ENCODE measurements at regions not wholly inside any gene's neighbourhood (a gene's known extent, or its start where the extent isn't known, plus 50 kb on each side); places are given as distances from the start of the nearest gene placed in this dataset.

DNA sequence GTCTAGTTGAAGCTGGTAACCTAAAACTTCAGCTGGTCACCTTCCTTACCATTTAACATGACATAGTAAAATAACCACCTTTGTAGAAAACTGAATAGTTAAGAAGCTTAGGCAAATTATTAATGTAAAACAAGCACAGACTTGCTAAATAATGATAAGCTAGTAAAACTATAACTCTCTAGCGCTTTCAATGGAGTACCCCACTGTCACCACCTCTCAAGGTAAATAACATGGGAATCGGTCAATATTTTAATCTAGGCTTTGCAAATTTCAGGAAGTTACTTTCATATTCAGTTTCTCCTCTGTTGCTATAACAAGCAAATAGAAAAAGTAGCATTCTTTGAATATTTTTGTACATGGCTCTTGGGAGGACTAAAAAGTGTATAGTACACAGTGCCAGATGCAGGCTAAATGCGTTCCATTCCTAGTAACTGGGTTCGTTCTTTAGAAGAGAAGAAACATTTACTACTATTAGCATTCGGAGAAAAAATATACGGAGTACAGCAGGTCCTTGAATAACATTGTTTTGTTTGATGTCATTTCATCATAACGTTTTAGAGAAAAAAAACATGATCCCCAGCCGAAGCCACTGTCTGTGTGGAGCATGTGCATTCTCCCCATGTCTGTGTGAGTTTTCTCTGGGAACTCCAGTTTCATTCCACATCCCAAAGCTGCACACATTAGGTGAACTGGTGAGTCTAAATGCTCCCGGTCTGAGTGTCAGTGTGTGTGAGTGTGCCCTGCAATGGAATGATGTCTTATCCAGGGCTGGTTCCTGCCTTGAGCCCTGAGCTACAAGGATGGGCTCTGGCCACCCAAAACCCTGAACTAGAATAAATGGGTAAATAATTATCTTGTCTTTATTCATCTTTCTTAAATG, 52.5 kb downstream of the EPRS1 start:
- H3K4me2 ChIP-seq (ENCODE audit: insufficient read depth, low read length) = no peak overlapping the region
- H3K4me3 ChIP-seq (ENCODE audit: low read depth in 1 of 2, low read length in 2 of 2) = no peak overlapping the region
- H3K36me3 ChIP-seq (ENCODE audit: insufficient read depth, low read length) = peaks cover 62% of the 10 kb centered on the region
- TF ChIP-seq, protein P1, sequence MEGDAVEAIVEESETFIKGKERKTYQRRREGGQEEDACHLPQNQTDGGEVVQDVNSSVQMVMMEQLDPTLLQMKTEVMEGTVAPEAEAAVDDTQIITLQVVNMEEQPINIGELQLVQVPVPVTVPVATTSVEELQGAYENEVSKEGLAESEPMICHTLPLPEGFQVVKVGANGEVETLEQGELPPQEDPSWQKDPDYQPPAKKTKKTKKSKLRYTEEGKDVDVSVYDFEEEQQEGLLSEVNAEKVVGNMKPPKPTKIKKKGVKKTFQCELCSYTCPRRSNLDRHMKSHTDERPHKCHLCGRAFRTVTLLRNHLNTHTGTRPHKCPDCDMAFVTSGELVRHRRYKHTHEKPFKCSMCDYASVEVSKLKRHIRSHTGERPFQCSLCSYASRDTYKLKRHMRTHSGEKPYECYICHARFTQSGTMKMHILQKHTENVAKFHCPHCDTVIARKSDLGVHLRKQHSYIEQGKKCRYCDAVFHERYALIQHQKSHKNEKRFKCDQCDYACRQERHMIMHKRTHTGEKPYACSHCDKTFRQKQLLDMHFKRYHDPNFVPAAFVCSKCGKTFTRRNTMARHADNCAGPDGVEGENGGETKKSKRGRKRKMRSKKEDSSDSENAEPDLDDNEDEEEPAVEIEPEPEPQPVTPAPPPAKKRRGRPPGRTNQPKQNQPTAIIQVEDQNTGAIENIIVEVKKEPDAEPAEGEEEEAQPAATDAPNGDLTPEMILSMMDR (IDR thresholded peaks at IDR 0.05; ENCODE audit: borderline replicate concordance, extremely low read depth, low read length, poor library complexity, severe bottlenecking) = no peak
- TF ChIP-seq EZH2 (IDR thresholded peaks at IDR 0.05; ENCODE audit: borderline replicate concordance, low read depth, low read length, severe bottlenecking) = no peak
- no peaks in the 10 kb centered on the region for H4K20me1 ChIP-seq (ENCODE audit: insufficient read depth, low read length)
- no peaks in the 10 kb centered on the region for H3K79me2 ChIP-seq (ENCODE audit: insufficient read depth, low read length)
- H3K27ac ChIP-seq (ENCODE audit: low read length) = no peak overlapping the region
- H2AFZ ChIP-seq (ENCODE audit: low read depth, low read length) = no peak overlapping the region
- no peaks in the 10 kb centered on the region for H3K9me3 ChIP-seq (ENCODE audit: insufficient read depth, low read length, severe bottlenecking)
- no peaks in the 10 kb centered on the region for H3K27me3 ChIP-seq (ENCODE audit: insufficient read depth, low read length, poor library complexity)
- no peak for ATAC-seq (ENCODE audit: insufficient read depth, low read depth)
- H3K9ac ChIP-seq (ENCODE audit: low read depth, low read length) = no peak overlapping the region
- DNase-seq = no peak
- H3K4me1 ChIP-seq (ENCODE audit: insufficient read depth, low read length) = no peaks in the 10 kb centered on the region

DNA sequence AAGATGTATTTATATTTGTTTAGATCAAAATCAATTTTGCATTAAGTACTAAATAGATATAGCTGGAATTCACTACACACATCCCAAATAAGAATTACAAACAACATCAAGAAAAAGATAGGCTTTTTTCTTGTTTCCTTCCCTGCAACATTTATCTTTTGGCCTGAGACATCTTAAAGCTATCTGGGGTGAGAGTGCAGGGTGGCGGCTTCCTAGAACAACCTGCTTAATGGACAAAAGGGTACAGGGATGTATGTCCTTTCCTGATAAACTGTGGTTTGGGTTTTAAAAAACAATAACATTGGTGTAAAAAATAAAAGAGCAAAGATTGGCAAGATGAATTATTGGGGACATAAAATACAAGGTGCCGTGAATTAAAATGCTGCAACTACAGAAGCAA, 54.4 kb downstream of the EPRS1 start:
- no peak overlapping the region for H3K4me3 ChIP-seq (ENCODE audit: low read depth in 1 of 2, low read length in 2 of 2)
- ATAC-seq (ENCODE audit: insufficient read depth, low read depth) (no peak), DNase-seq (no peak)
- H3K79me2 ChIP-seq (ENCODE audit: insufficient read depth, low read length) = no peaks in the 10 kb centered on the region
- H3K4me1 ChIP-seq (ENCODE audit: insufficient read depth, low read length) = no peaks in the 10 kb centered on the region
- H3K9me3 ChIP-seq (ENCODE audit: insufficient read depth, low read length, severe bottlenecking) = no peaks in the 10 kb centered on the region
- no peak overlapping the region for H3K4me2 ChIP-seq (ENCODE audit: insufficient read depth, low read length)
- no peak overlapping the region for H2AFZ ChIP-seq (ENCODE audit: low read depth, low read length)
- H3K27ac ChIP-seq (ENCODE audit: low read length) = no peak overlapping the region
- peaks cover 63% of the 10 kb centered on the region for H3K36me3 ChIP-seq (ENCODE audit: insufficient read depth, low read length)
- TF ChIP-seq, protein P1 (IDR thresholded peaks at IDR 0.05; ENCODE audit: borderline replicate concordance, extremely low read depth, low read length, poor library complexity, severe bottlenecking) = no peak
- TF ChIP-seq EZH2 (IDR thresholded peaks at IDR 0.05; ENCODE audit: borderline replicate concordance, low read depth, low read length, severe bottlenecking) = no peak
- no peaks in the 10 kb centered on the region for H4K20me1 ChIP-seq (ENCODE audit: insufficient read depth, low read length)
- no peak overlapping the region for H3K9ac ChIP-seq (ENCODE audit: low read depth, low read length)
- no peaks in the 10 kb centered on the region for H3K27me3 ChIP-seq (ENCODE audit: insufficient read depth, low read length, poor library complexity)

DNA sequence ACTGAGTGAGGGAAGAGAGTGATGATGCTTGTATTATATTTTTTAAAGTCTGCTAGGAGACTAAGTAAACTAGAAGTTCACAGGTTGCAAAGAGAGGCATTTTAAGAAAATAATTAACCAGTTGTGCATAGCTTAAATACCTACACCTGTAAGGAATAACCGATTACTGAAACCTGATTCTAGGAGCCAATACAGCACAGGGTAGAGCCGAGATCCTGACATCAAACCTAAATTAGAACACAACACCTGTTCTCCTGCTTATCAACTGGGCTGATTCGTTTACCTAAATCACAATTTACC, 54.8 kb downstream of the EPRS1 start:
- Histone ChIP-seq H3K4me1 (ENCODE audit: insufficient read depth, low read length) (no peaks in the 10 kb centered on the region), H3K9me3 (ENCODE audit: insufficient read depth, low read length, severe bottlenecking) (no peaks in the 10 kb centered on the region), H3K27ac (ENCODE audit: low read length) (no peak overlapping the region), H3K4me3 (ENCODE audit: low read depth in 1 of 2, low read length in 2 of 2) (no peak overlapping the region), H3K79me2 (ENCODE audit: insufficient read depth, low read length) (no peaks in the 10 kb centered on the region), H4K20me1 (ENCODE audit: insufficient read depth, low read length) (no peaks in the 10 kb centered on the region), H3K4me2 (ENCODE audit: insufficient read depth, low read length) (no peak overlapping the region), H3K9ac (ENCODE audit: low read depth, low read length) (no peak overlapping the region), H2AFZ (ENCODE audit: low read depth, low read length) (no peak overlapping the region), H3K27me3 (ENCODE audit: insufficient read depth, low read length, poor library complexity) (no peaks in the 10 kb centered on the region), H3K36me3 (ENCODE audit: insufficient read depth, low read length) (peaks cover 63% of the 10 kb centered on the region)
- no peak for DNase-seq
- TF ChIP-seq EZH2 (IDR thresholded peaks at IDR 0.05; ENCODE audit: borderline replicate concordance, low read depth, low read length, severe bottlenecking) = no peak
- TF ChIP-seq, protein P1 (IDR thresholded peaks at IDR 0.05; ENCODE audit: borderline replicate concordance, extremely low read depth, low read length, poor library complexity, severe bottlenecking) = no peak
- ATAC-seq (ENCODE audit: insufficient read depth, low read depth) = no peak

Data from DND-41 (cell line).